ENCODE measurements at regions not wholly inside any gene's neighbourhood (a gene's known extent, or its start where the extent isn't known, plus 50 kb on each side); places are given as distances from the start of the nearest gene placed in this dataset.

- TF ChIP-seq ATF6 (CRISPR knock-in tag; IDR thresholded peaks at IDR 0.05) (no peak), ZNF121 (CRISPR knock-in tag; IDR thresholded peaks at IDR 0.05) (no peak), MAX (CRISPR knock-in tag; IDR thresholded peaks at IDR 0.05) (no peak), CTCF (IDR thresholded peaks at IDR 0.05) (no peak), PRRX2 (CRISPR knock-in tag; IDR thresholded peaks at IDR 0.05) (no peak), ATF2 (CRISPR knock-in tag; IDR thresholded peaks at IDR 0.05; ENCODE audit: borderline replicate concordance, low read depth) (no peak), SMAD3 (CRISPR knock-in tag; IDR thresholded peaks at IDR 0.05; ENCODE audit: borderline replicate concordance) (no peak)
Observed at GRCh38 chr9:38234479-38235170, 157.9 kb upstream of the ALDH1B1 start.

Measured in WTC11 (cell line).